HAP-1 (cell line): ENCODE measurements at regions not wholly inside any gene's neighbourhood (a gene's known extent, or its start where the extent isn't known, plus 50 kb on each side); places are given as distances from the start of the nearest gene placed in this dataset.

Experiments
- DNase-seq, 2 experiments: peaks; one replicate each; pipeline ENCODE4 v3.0.0-alpha.2; 2016 to 2020; ENCODE audit warnings: low spot score in 2 of 2
- H3K27me3 ChIP-seq: fragments of 250-450 bp; sonication (Bioruptor Pico); 2 replicates; pipeline ENCODE4 v1.5.1; 2020; ENCODE audit warnings: low read depth, mild to moderate bottlenecking, moderate library complexity
- H3K36me3 ChIP-seq: fragments of 250-450 bp; sonication (Bioruptor Pico); replicated peaks from 2 replicates; pipeline ENCODE4 v1.5.1; 2020; ENCODE audit warnings: mild to moderate bottlenecking
- H3K4me1 ChIP-seq: fragments of 250-450 bp; sonication (Bioruptor Pico); 2 replicates; pipeline ENCODE4 v1.5.1; 2020; ENCODE audit warnings: mild to moderate bottlenecking
- H3K4me3 ChIP-seq: fragments of 250-450 bp; sonication (Bioruptor Pico); 2 replicates; pipeline ENCODE4 v1.5.1; 2020; ENCODE audit warnings: mild to moderate bottlenecking, moderate library complexity
- H3K9me3 ChIP-seq: fragments of 250-450 bp; sonication (Bioruptor Pico); 2 replicates; pipeline ENCODE4 v1.5.1; 2020; ENCODE audit warnings: mild to moderate bottlenecking, moderate library complexity
- in situ Hi-C: fragments of 300-500 bp; cut with MboI; formaldehyde crosslinking; loops from 3 replicates; pipeline ENCODE4 v1.14.3; 2020; ENCODE audit warnings: low sequenced_read_pairs, inconsistent platforms, mixed read lengths

GRCh38 chr1:244163861-244164510 lies 112.9 kb downstream of the ZBTB18 start:
- Histone ChIP-seq H3K4me1 (peaks cover 14% of the 10 kb centered on the region), H3K4me3 (no peak overlapping the region), H3K27me3 (no peaks in the 10 kb centered on the region), H3K9me3 (no peaks in the 10 kb centered on the region), H3K36me3 (no peaks in the 10 kb centered on the region)
- in situ Hi-C loops = no loop called here
- DNase-seq = no peak

DNA sequence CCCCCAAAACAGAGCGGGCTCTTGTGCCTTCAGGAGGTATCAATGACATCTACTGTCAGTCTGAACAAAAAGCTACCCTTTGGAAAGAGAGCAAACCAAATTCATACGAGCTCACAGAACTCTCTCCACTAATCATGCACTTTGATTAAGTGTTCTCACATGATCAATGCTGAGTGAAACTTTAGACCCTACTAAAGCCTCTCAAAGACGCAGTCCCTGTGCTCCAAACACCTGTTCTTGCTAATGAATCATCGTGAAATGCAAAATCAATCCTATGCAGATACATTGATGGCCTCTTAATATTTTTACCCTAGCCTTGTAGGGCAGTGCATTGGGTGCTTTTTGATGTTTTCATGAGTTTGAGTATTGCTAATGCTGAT lies 113.4 kb downstream of the ZBTB18 start:
- Histone ChIP-seq H3K36me3 (no peaks in the 10 kb centered on the region), H3K9me3 (no peaks in the 10 kb centered on the region), H3K4me3 (no peak overlapping the region), H3K27me3 (no peaks in the 10 kb centered on the region), H3K4me1 (peaks cover 14% of the 10 kb centered on the region)
- DNase-seq = no peak
- in situ Hi-C loops = no loop called here

DNA sequence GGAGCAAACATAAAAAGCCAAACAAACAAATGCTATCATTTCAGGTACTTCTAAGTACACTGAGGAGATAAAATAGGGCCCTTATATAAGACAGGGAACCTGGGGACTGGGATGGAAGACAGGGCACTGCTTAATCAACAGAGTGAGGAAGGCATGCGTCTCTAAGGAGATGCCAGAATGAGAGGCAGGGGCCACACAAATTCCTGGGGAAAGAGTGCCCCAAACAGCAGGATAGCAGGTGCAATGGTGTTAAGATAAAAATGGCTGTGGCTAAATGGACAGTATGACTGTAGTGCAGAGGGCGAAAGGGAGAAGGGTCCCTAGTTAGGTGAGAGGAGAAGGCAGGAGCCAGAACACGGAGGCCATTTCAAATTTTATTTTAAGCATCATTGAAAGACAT lies 113.9 kb downstream of the ZBTB18 start:
- in situ Hi-C loops = no loop called here
- Histone ChIP-seq H3K36me3 (no peaks in the 10 kb centered on the region), H3K4me1 (peaks cover 14% of the 10 kb centered on the region), H3K4me3 (no peak overlapping the region), H3K9me3 (no peaks in the 10 kb centered on the region), H3K27me3 (no peaks in the 10 kb centered on the region)
- DNase-seq = no peak

DNA sequence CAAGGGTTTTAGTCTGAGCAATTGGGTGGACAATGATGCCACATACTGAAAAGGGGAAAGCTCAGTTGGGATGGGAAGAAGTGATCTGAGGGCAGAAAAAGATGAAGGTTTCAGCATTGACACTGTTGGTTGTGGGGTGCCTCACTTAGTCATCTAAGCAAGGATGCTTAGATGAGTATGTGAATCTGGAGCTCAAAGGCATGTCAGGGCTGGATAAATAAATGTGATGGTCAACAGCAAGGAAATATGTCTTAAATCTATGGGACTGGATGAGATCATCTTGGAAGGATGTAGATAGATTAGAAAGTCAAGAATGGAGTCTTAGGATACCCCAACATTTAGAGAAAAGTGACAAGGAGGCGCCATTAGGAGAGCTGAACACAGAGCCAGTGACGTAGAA lies 114.6 kb downstream of the ZBTB18 start:
- no peak for DNase-seq
- in situ Hi-C loops = no loop called here
- Histone ChIP-seq H3K27me3 (no peaks in the 10 kb centered on the region), H3K4me3 (no peak overlapping the region), H3K36me3 (no peaks in the 10 kb centered on the region), H3K4me1 (peaks cover 10% of the 10 kb centered on the region), H3K9me3 (no peaks in the 10 kb centered on the region)

- no peak overlapping the region for H3K4me3 ChIP-seq
- no peaks in the 10 kb centered on the region for H3K27me3 ChIP-seq
- H3K9me3 ChIP-seq = no peaks in the 10 kb centered on the region
- in situ Hi-C loops = no loop called here
- no peak for DNase-seq
- H3K4me1 ChIP-seq = no peaks in the 10 kb centered on the region
- no peaks in the 10 kb centered on the region for H3K36me3 ChIP-seq
Observed at GRCh38 chr1:244171241-244171985, 120.3 kb downstream of the ZBTB18 start.

DNA sequence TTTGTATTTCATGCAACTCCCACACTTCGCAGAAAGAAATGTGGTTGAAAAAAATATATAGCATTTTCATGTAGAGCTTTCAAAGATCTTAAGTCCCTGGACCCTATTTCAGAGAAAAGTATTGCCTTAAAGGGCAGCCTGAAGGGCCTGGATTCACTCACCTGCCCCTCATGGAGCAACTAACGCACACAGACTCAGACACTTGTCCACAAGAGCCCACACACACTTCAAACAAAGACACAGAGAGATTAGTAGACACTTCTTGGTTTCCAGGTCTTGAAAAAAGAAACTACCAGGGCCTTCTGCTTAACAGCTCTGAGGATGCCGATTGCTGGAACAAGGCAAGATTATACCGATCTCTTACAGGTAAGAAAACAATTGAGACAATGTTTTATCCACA lies 122.2 kb downstream of the ZBTB18 start:
- in situ Hi-C loops = no loop called here

DNA sequence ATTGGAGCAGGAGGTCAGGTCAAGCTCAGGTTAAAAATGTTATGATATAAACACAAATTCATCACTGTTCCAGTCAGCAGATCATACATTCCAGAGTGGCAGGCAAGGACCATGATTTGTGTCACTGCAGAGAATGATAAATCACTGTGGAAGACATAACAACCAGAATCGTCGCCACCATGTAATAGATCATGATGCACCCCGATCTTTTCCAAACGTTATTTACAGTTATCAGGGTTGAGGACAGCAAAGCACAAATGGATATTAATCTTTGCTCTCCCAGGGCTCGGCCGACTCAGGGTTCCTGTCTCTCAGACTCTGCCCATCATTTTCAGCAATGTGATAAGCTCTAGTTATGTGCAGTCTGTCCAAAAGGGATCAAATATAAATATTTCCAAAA lies 122.7 kb downstream of the ZBTB18 start:
- no peaks in the 10 kb centered on the region for H3K36me3 ChIP-seq
- no peak overlapping the region for H3K4me3 ChIP-seq
- DNase-seq = no peak
- H3K9me3 ChIP-seq = no peaks in the 10 kb centered on the region
- H3K4me1 ChIP-seq = no peaks in the 10 kb centered on the region
- in situ Hi-C loops = no loop called here
- H3K27me3 ChIP-seq = no peaks in the 10 kb centered on the region

More for the DNA sequence above, 122.2 kb downstream of the ZBTB18 start:
- DNase-seq = no peak
- Histone ChIP-seq H3K4me3 (no peak overlapping the region), H3K4me1 (no peaks in the 10 kb centered on the region), H3K9me3 (no peaks in the 10 kb centered on the region), H3K27me3 (no peaks in the 10 kb centered on the region), H3K36me3 (no peaks in the 10 kb centered on the region)

- in situ Hi-C loops = no loop called here
- no peak overlapping the region for H3K4me3 ChIP-seq
- no peaks in the 10 kb centered on the region for H3K36me3 ChIP-seq
- H3K4me1 ChIP-seq = no peaks in the 10 kb centered on the region
- no peaks in the 10 kb centered on the region for H3K9me3 ChIP-seq
- no peak for DNase-seq
- no peaks in the 10 kb centered on the region for H3K27me3 ChIP-seq
Observed at GRCh38 chr1:244174922-244175521, 123.9 kb downstream of the ZBTB18 start.

GRCh38 chr1:244176201-244176600 lies 125.1 kb downstream of the ZBTB18 start:
- Histone ChIP-seq H3K4me3 (no peak overlapping the region), H3K27me3 (no peaks in the 10 kb centered on the region), H3K4me1 (no peaks in the 10 kb centered on the region), H3K36me3 (no peaks in the 10 kb centered on the region), H3K9me3 (no peaks in the 10 kb centered on the region)
- in situ Hi-C loops = no loop called here
- no peak for DNase-seq

DNA sequence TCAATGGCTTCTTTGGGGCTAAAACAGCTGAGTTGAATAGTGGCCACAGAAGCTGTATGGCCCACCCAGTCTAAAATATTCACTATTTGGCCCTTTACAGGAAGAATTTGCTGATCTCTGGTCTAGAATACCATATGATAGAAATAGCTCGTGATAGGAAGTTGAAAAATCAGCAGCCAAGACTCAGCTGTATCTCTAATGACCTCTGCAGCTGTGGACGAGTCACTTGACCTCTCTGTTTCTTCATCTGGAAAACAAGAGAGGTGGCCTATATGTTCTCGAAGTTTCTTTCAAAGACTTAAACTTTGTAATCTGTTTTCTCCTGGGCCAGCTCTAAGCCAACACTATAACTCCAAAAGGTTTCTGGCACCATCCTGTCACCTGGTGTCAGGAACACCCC lies 129.2 kb downstream of the ZBTB18 start:
- Histone ChIP-seq H3K9me3 (no peaks in the 10 kb centered on the region), H3K36me3 (no peaks in the 10 kb centered on the region), H3K4me1 (peaks cover 4% of the 10 kb centered on the region; the same call in 1 of the 2 replicates), H3K4me3 (no peak overlapping the region), H3K27me3 (no peaks in the 10 kb centered on the region)
- no peak for DNase-seq
- in situ Hi-C loops = no loop called here

GRCh38 chr1:244181867-244182266 lies 130.8 kb downstream of the ZBTB18 start:
- Histone ChIP-seq H3K36me3 (no peaks in the 10 kb centered on the region), H3K9me3 (no peaks in the 10 kb centered on the region), H3K27me3 (no peaks in the 10 kb centered on the region), H3K4me3 (no peak overlapping the region), H3K4me1 (peaks cover 4% of the 10 kb centered on the region; the same call in 1 of the 2 replicates)
- in situ Hi-C loops = no loop called here
- DNase-seq = no peak

- Histone ChIP-seq H3K4me3 (no peak overlapping the region), H3K4me1 (peaks cover 4% of the 10 kb centered on the region; the same call in 1 of the 2 replicates), H3K9me3 (no peaks in the 10 kb centered on the region), H3K27me3 (no peaks in the 10 kb centered on the region), H3K36me3 (no peaks in the 10 kb centered on the region)
- in situ Hi-C loops = no loop called here
- DNase-seq = peak in 1 of 2 experiments; percentile 38
Observed at GRCh38 chr1:244183037-244183436, 132.0 kb downstream of the ZBTB18 start.

- Histone ChIP-seq H3K36me3 (no peaks in the 10 kb centered on the region), H3K27me3 (no peaks in the 10 kb centered on the region), H3K4me1 (peaks cover 4% of the 10 kb centered on the region; the same call in 1 of the 2 replicates), H3K4me3 (no peak overlapping the region), H3K9me3 (no peaks in the 10 kb centered on the region)
- DNase-seq = no peak
- in situ Hi-C loops = no loop called here
Observed at GRCh38 chr1:244186372-244186771, 135.3 kb downstream of the ZBTB18 start.

- no peaks in the 10 kb centered on the region for H3K36me3 ChIP-seq
- H3K9me3 ChIP-seq = no peaks in the 10 kb centered on the region
- H3K4me3 ChIP-seq = no peak overlapping the region
- H3K4me1 ChIP-seq = peaks cover 4% of the 10 kb centered on the region; the same call in 1 of the 2 replicates
- in situ Hi-C loops = no loop called here
- no peaks in the 10 kb centered on the region for H3K27me3 ChIP-seq
- no peak for DNase-seq
Observed at GRCh38 chr1:244187310-244187709, 136.2 kb downstream of the ZBTB18 start.
